Lung microvascular endothelial cell (primary cell): ENCODE measurements at regions not wholly inside any gene's neighbourhood (a gene's known extent, or its start where the extent isn't known, plus 50 kb on each side); places are given as distances from the start of the nearest gene placed in this dataset.
"Not testable (repeated sequence)": the region's sequence is repeated elsewhere in the genome, so short reads cannot be mapped to it uniquely, and the experiment has no call there.

Source experiments
- DNase-seq, 2 donors: peaks; one replicate each; pipeline versions ENCODE4 v3.0.0 to v3.0.0-alpha.2; 2010; ENCODE audit warnings: low read depth in 2 of 2

DNA sequence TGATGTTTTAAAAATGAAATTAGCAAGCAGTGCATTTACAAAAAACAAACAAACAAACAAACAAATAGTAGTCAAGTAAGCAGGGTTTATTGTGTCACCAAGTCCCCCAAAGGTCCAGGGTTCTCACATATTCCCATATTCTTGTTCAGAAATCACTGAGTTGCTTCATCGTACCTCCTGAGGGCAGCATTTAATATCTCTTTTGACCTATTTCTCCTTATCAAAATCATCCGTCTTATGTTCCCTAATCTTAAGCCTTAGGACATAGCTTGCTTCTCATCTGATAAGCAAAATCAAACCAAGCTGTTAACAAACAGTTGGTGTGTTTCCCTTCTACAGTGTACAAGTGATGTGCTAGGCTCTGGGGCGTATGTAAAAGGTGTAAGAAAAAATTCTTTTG is 109.5 kb upstream of the MAN2A1 start:
- no peak for DNase-seq

DNA sequence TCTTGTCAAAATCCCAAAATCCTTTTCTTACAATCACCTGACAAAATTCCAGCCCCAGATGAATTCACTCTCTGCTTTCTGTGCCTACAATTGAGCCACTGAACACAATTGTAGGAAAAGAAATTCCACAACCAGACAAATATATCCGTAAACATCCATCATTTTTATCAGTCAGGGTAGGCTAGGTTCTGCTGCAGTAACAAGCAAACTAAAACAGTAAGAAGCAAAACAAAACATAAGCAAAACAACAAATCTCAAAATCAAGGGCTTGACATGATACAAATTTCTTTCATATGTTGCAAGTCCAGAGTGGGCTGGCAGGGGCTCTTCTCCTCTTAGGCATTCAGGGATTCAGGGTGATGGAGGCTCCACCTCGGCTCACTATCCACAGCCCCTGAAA is 114.2 kb upstream of the MAN2A1 start:
- DNase-seq, result no peak

- DNase-seq, result no peak
Observed at GRCh38 chr5:109574985-109575384, 114.7 kb upstream of the MAN2A1 start.

GRCh38 chr5:109573766-109574165 is 116.0 kb upstream of the MAN2A1 start:
- no peak for DNase-seq

DNA sequence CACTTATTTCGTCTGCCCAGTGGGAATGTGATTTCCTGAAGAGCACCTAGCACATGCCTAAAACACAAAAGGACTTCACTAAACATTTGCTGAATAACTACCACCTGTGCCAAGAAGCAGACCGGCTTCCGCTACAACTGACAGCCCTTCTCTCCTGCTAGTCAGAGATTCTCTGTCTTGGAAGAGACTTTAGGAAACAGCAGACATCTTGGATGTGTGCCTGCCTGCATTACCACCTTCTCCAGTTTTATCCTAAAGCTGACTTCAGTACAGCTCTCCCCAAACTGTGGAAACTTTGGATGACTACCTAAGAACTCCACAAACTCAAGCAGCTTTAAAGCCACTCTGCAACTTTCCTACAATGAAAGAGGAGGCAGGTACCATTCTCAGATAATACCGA is 116.5 kb upstream of the MAN2A1 start:
- no peak for DNase-seq

- DNase-seq, result no peak
Observed at GRCh38 chr5:109571785-109572184, 117.9 kb upstream of the MAN2A1 start.

DNA sequence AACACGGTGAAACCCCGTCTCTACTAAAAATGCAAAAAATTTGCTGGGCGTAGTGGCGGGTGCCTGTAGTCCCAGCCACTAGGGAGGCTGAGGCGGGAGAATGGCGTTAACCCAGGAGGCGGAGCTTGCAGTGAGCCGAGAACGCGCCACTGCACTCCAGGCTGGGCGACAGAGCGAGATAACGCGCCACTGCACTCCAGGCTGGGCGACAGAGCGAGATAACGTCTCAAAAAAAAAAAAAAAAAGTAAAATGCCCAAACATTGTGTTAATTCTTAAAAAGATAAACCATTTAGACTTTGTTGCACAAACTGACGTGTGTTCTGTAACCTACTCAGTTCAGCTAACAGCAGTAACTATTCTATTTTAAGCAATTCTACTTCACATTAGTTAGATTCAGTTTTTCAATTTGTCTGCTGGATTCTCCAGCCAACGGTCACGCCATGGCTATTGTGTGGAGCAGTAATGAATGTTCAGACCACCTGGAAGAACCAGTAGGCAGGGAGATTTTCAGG is 119.3 kb upstream of the MAN2A1 start:
- DNase-seq, result no peak

GRCh38 chr5:109567374-109568044 is 122.2 kb upstream of the MAN2A1 start:
- DNase-seq, result no peak

GRCh38 chr5:109566361-109566760 is 123.4 kb upstream of the MAN2A1 start:
- DNase-seq, result no peak

DNA sequence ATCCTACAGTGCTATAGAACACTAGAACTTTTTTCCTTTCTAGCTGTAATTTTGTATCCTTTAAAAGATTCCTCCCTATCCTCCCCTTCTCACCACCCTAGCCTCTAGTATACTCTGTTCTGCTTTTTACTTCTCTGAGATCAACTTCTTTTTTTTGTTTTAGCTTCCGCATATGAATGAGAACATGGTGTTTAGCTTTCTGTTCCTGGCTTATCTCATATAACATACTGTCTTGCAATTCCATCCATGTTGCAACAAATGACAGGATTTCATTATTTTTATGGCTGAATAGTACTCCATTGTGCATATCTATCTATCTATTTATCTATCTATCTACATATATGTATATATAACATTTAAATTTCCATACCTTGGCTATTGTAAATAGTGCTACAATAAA is 126.0 kb upstream of the MAN2A1 start:
- no peak for DNase-seq

GRCh38 chr5:109563189-109563588 is 126.5 kb upstream of the MAN2A1 start:
- no peak for DNase-seq

DNA sequence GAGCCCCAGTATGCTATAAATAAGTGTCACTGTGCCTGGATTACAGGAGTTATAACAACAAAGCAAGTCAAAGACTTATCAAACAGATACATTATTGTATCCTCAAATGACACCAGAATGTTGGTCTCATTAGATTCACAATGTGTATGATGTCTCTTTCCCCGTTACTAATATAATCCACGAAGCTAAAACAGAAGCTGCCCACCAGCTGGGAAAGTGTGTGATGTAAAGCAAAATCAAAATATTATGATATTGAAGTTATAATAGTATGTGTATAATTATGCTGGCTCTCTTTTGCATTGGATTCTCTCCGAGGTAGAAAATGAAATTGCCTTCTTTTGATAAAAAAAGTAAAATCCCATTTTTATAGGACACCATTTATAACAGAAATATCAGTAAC is 127.3 kb upstream of the MAN2A1 start:
- no peak for DNase-seq

DNA sequence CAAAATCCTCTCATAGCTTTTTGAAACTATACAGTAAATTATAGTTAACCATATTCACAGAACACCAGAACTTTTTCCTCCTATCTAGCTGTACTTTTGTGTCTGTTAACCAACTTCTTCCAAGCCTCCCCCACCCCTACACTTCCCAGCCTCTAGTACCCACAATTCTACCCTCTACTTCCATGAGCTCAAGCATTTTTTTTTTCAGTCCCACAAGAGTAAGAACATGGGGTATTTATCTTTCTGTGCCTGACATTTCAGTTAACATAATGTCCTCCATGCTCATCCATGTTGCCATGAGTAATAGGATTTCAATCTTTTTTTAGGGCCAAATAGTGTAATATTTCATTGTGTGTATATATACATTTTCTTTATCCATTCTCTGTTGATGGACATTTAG is 128.3 kb upstream of the MAN2A1 start:
- no peak for DNase-seq

- no peak for DNase-seq
Observed at GRCh38 chr5:109560554-109560953, 129.2 kb upstream of the MAN2A1 start.

- DNase-seq, result no peak
Observed at GRCh38 chr5:109558952-109559351, 130.8 kb upstream of the MAN2A1 start.

GRCh38 chr5:109558364-109558763 is 131.4 kb upstream of the MAN2A1 start:
- DNase-seq, result no peak

DNA sequence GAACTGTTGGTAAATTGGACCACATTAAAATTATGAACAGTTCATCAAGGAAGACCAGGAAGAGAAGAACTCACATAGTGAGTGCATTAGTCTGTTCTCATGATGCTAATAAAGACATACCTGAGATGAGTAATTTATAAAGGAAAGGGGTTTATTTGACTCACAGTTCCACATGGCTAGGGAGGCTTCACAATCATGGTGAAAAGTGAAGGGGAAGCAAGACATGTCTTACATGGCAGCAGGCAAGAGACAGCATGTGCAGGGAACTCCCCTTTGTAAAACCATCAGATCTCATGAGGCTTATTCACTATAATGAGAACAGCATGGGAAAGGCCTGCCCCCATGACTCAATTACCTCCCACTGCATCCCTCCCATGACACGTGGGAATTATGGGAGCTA is 135.9 kb upstream of the MAN2A1 start:
- no peak for DNase-seq

DNA sequence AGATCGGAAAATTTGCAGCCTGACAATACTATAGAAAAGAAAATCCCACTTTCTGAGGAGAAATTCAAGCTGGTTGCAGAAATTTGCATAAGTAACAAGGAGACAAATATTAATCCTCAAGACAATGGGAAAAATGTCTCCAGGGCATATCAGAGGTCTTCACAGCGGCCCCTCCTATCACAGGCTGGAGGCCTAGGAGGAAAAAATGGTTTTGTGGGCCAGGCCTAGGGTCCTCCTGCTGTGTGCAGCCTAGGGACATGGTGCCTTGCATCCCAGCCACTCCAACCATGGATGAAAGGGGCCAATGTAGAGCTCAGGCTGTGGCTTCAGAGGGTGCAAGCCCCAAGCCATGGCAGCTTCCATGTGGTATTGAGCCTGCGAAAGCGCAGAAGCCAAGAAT is 138.5 kb upstream of the MAN2A1 start:
- DNase-seq, result not testable (repeated sequence)

- no peak for DNase-seq
Observed at GRCh38 chr5:109550077-109550476, 139.7 kb upstream of the MAN2A1 start.

DNA sequence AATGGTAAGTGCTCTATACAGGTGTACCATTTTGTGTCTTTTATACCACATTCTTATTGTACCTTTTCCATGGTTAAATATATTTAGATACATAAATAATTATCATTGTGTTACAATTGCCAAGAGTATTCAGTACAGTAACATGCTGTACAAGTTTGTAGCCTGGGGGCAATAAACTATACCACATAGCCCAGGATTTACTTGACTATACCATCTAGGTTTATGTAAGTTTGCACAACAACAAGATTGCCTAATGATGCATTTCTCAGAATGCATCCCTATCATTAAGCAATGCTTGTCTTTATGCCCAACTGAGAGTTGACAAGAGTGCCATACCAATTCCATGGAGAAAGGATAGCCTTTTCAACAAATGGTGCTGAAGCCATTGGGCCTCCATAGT is 136.7 kb upstream of the PJA2 start:
- DNase-seq, result no peak

- DNase-seq, result not testable (repeated sequence)
Observed at GRCh38 chr5:109544873-109545272, 135.1 kb upstream of the PJA2 start.

GRCh38 chr5:109538692-109539091 is 128.9 kb upstream of the PJA2 start:
- not testable (repeated sequence) for DNase-seq

- DNase-seq, result not testable (repeated sequence)
Observed at GRCh38 chr5:109535090-109535489, 125.3 kb upstream of the PJA2 start.

DNA sequence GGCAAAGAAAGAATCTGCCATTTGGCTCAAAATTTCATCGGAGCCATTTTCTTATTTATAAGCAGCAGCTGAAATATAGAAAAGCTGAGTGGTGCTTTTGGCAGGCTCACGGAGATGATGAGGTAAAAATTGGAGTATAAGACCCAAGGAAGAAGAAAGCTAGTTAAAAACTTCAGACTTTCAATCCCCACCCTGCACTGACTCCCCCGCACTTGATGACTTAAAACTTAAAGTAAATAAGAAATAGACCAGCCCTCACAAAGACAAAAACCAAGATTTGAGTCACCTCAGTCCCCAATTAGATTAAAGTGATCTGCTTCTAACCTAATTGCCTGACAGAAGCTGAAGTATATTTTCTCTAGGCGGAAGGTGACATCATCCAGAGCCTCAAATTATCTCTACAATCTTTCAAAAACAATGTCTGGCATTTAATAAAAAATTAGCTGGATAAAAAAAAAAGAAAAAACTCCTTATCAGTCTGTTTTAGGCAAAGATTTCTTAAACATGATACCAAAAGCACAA is 124.0 kb upstream of the PJA2 start:
- DNase-seq, result peak in 1 of 2 donors; percentile 28
